Hepatocyte (in vitro differentiated cells): ENCODE measurements at regions not wholly inside any gene's neighbourhood (a gene's known extent, or its start where the extent isn't known, plus 50 kb on each side); places are given as distances from the start of the nearest gene placed in this dataset.
A peak's percentile ranks its signal among the peaks of the same experiment; 100 is the strongest.
"Not testable (repeated sequence)": the region's sequence is repeated elsewhere in the genome, so short reads cannot be mapped to it uniquely, and the experiment has no call there.

Experiments
- DNase-seq: peaks from one replicate; pipeline ENCODE4 v3.0.0-alpha.2; 2016; ENCODE audit warnings: low spot score
- H2AFZ ChIP-seq: fragments of 200-600 bp; sonication (generic); 2 replicates; pipeline ENCODE4 v1.6.0; 2016; ENCODE audit warnings: antibody characterized with exemption, mild to moderate bottlenecking
- H3K27ac ChIP-seq: fragments of 200-600 bp; sonication (generic); 2 replicates; pipeline ENCODE4 v1.5.1; 2016; ENCODE audit warnings: mild to moderate bottlenecking
- H3K27me3 ChIP-seq: fragments of 200-600 bp; sonication (generic); 2 replicates; pipeline ENCODE4 v1.6.1; 2016
- H3K36me3 ChIP-seq: fragments of 200-600 bp; sonication (generic); replicated peaks from 2 replicates; pipeline ENCODE4 v1.5.1; 2016; ENCODE audit warnings: low read depth; ENCODE audit not compliant: insufficient read depth
- H3K4me1 ChIP-seq: fragments of 200-600 bp; sonication (generic); 2 replicates; pipeline ENCODE4 v1.5.1; 2016; ENCODE audit warnings: mild to moderate bottlenecking, moderate library complexity; ENCODE audit not compliant: insufficient read depth
- H3K4me2 ChIP-seq: fragments of 200-600 bp; sonication (generic); 2 replicates; pipeline ENCODE4 v1.6.0; 2016
- H3K4me3 ChIP-seq: fragments of 200-600 bp; sonication (generic); 2 replicates; pipeline ENCODE4 v1.5.1; 2016; ENCODE audit warnings: mild to moderate bottlenecking
- H3K79me2 ChIP-seq: fragments of 200-600 bp; sonication (generic); 2 replicates; pipeline ENCODE4 v1.6.0; 2017; ENCODE audit warnings: mild to moderate bottlenecking
- H3K9me2 ChIP-seq: fragments of 200-600 bp; sonication (generic); replicated peaks from 2 replicates; pipeline ENCODE4 v1.6.0; 2017; ENCODE audit warnings: mild to moderate bottlenecking; ENCODE audit not compliant: insufficient read depth
- H3K9me3 ChIP-seq: fragments of 200-600 bp; sonication (generic); 2 replicates; pipeline ENCODE4 v1.5.1; 2016; ENCODE audit warnings: low read depth, mild to moderate bottlenecking
- H4K20me1 ChIP-seq: fragments of 200-600 bp; sonication (generic); 2 replicates; pipeline ENCODE4 v1.6.0; 2016; ENCODE audit warnings: mild to moderate bottlenecking; ENCODE audit not compliant: insufficient read depth, poor library complexity, severe bottlenecking
- EZH2 ChIP-seq: fragments of 200-600 bp; sonication (generic); IDR thresholded peaks from 2 replicates; pipeline ENCODE4 v1.6.1; 2016; ENCODE audit warnings: antibody characterized with exemption, mild to moderate bottlenecking, borderline replicate concordance
- EZH2phosphoT487 ChIP-seq: fragments of 200-600 bp; sonication (generic); IDR thresholded peaks from one replicate; pipeline ENCODE4 v1.6.1; 2018; ENCODE audit warnings: antibody characterized with exemption, mild to moderate bottlenecking, low read depth, moderate library complexity; ENCODE audit not compliant: unreplicated experiment, severe bottlenecking
- WGBS: methylation state at CpG from one replicate; pipeline ENCODE4 v1.1.6; 2016; ENCODE audit warnings: low lambda C conversion rate; ENCODE audit errors: missing lambda C conversion rate; 5-methylcytosine and 5-hydroxymethylcytosine counted together
- TF ChIP-seq, protein P1 (sequence below): fragments of 200-600 bp; sonication (generic); IDR thresholded peaks from 2 replicates; pipeline ENCODE4 v1.5.1; 2016; ENCODE audit warnings: antibody characterized with exemption, mild to moderate bottlenecking; ENCODE audit not compliant: poor library complexity

DNA sequence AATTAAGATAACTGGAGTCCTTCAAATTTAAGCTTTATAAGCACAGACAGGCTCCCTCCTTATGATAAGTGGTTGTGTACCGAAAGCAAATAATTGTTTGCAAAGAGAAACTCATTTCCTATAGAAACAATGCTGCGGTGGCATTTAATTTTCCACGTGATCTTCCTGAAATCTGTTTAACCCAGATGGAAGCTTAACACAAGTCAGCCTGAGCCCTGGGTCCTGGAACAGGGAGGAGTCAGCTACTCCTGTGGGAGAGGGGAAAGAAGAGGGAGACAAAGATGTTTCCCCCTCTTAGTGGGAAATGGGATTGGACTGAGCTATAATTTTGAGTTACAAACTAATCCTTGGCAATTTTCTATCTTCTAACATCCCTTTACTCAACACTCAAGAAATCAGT lies 136.5 kb downstream of the ELOVL4 start:
- WGBS: 40% methylated on average over 3 of the region's 3 CpGs
- TF ChIP-seq EZH2 (no peak), EZH2phosphoT487 (no peak)
- TF ChIP-seq, protein P1, sequence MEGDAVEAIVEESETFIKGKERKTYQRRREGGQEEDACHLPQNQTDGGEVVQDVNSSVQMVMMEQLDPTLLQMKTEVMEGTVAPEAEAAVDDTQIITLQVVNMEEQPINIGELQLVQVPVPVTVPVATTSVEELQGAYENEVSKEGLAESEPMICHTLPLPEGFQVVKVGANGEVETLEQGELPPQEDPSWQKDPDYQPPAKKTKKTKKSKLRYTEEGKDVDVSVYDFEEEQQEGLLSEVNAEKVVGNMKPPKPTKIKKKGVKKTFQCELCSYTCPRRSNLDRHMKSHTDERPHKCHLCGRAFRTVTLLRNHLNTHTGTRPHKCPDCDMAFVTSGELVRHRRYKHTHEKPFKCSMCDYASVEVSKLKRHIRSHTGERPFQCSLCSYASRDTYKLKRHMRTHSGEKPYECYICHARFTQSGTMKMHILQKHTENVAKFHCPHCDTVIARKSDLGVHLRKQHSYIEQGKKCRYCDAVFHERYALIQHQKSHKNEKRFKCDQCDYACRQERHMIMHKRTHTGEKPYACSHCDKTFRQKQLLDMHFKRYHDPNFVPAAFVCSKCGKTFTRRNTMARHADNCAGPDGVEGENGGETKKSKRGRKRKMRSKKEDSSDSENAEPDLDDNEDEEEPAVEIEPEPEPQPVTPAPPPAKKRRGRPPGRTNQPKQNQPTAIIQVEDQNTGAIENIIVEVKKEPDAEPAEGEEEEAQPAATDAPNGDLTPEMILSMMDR: no peak
- no peak for DNase-seq

DNA sequence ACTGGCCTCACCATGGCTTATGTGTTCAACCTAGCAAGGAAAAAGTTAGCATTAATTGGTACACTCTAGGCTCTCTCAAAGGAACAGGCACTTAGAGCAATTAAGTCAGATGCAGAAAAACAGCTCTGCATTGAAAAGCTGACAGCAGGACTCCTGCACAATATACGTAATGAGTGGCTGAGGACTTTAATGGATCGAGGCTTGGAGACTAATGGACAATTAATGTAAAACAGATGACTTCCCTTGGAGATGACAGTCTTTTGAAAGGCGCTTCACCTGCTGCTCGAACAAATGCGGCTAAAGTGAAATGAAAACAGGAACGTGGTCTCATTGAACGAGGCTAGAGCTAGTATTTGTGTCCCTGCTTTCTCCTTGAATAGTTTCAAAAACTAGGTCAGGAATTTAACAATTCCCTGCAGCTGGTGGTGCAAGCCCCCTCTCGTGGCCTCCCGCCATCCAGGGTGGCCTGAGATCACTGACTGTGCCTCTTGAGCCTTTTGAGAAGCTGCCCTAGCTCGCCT lies 137.1 kb downstream of the ELOVL4 start:
- 46% methylated on average over 10 of the region's 10 CpGs for WGBS
- Histone ChIP-seq H3K4me2 (peak overlapping the region; percentile 61), H3K9me2 (no peaks in the 10 kb centered on the region), H3K79me2 (no peaks in the 10 kb centered on the region), H3K36me3 (no peaks in the 10 kb centered on the region), H2AFZ (no peak overlapping the region), H3K27me3 (no peaks in the 10 kb centered on the region), H4K20me1 (no peaks in the 10 kb centered on the region), H3K9me3 (no peaks in the 10 kb centered on the region), H3K4me1 (peaks cover 5% of the 10 kb centered on the region), H3K4me3 (no peak overlapping the region), H3K27ac (peak overlapping the region; percentile 15)
- DNase-seq: no peak
- TF ChIP-seq, protein P1: no peak
- TF ChIP-seq EZH2: no peak
- TF ChIP-seq EZH2phosphoT487: no peak

More for the DNA sequence above, 136.5 kb downstream of the ELOVL4 start:
- Histone ChIP-seq H3K4me2 (peak overlapping the region; percentile 61), H3K27ac (peak overlapping the region; percentile 15), H4K20me1 (no peaks in the 10 kb centered on the region), H3K27me3 (no peaks in the 10 kb centered on the region), H2AFZ (no peak overlapping the region), H3K4me1 (peaks cover 5% of the 10 kb centered on the region), H3K9me3 (no peaks in the 10 kb centered on the region), H3K36me3 (no peaks in the 10 kb centered on the region), H3K9me2 (no peaks in the 10 kb centered on the region), H3K4me3 (no peak overlapping the region), H3K79me2 (no peaks in the 10 kb centered on the region)

DNA sequence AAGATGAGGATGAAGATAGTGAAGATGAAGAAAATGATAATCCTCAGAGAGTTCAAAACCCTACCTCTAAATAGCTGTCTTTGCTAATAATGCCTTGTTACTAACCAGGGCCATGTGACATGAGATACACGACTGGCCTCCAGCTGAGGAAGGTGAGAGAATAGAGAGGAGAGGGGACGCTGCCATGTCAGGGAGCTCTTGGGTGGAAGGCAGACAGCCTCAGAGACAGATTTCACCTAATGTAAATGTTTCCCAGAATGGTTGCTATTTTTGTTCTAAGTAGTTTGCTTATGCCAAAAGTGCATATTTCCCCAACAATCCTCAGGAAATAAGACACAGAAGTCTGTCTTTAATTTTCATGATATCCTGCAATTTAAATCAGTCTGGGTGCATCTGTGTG lies 138.4 kb downstream of the ELOVL4 start:
- no peaks in the 10 kb centered on the region for H3K9me2 ChIP-seq
- no peak overlapping the region for H3K4me2 ChIP-seq
- no peak overlapping the region for H2AFZ ChIP-seq
- peak overlapping the region; percentile 35 for H3K27ac ChIP-seq
- no peak for TF ChIP-seq EZH2phosphoT487
- TF ChIP-seq, protein P1: no peak
- no peak for TF ChIP-seq EZH2
- no peak overlapping the region for H3K4me3 ChIP-seq
- no peaks in the 10 kb centered on the region for H3K9me3 ChIP-seq
- H4K20me1 ChIP-seq: no peaks in the 10 kb centered on the region
- H3K79me2 ChIP-seq: no peaks in the 10 kb centered on the region
- H3K4me1 ChIP-seq: peaks cover 5% of the 10 kb centered on the region
- 36% methylated on average over 2 of the region's 2 CpGs for WGBS
- DNase-seq: no peak
- no peaks in the 10 kb centered on the region for H3K27me3 ChIP-seq
- no peaks in the 10 kb centered on the region for H3K36me3 ChIP-seq

DNA sequence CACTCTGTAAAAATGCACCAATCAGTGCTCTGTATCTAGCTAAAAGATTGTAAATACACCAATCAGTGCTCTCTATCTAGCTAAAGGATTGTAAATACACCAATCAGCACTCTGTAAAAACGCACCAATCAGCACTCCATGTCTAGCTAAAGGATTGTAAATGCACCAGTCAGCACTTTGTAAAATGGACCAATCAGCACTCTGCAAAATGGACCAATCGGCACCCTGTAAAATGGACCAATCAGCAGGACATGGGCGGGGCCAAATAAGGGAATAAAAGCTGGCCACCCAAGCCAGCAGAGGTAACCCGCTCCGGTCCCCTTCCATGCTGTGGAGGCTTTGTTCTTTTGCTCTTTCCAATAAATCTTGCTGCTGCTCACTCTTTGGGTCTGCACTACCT lies 140.7 kb downstream of the ELOVL4 start:
- H3K4me3 ChIP-seq, DNase-seq, H4K20me1 ChIP-seq, H2AFZ ChIP-seq, H3K36me3 ChIP-seq, H3K27ac ChIP-seq, H3K79me2 ChIP-seq, H3K4me2 ChIP-seq, H3K4me1 ChIP-seq, H3K27me3 ChIP-seq, H3K9me3 ChIP-seq, H3K9me2 ChIP-seq: not testable (repeated sequence)
- 93% methylated on average over 5 of the region's 5 CpGs for WGBS
